Lung (tissue), 11 donors: ENCODE measurements at regions not wholly inside any gene's neighbourhood (a gene's known extent, or its start where the extent isn't known, plus 50 kb on each side); places are given as distances from the start of the nearest gene placed in this dataset.

Source experiments
- ATAC-seq: fragments of 200-7000 bp; cut with Tn5 transposase; one replicate; pipeline ENCODE4 v1.9.1; 2020; ENCODE audit warnings: moderate number of reproducible peaks; ENCODE audit not compliant: insufficient read depth, low FRiP score
- DNase-seq, 3 donors: peaks; one replicate each; pipeline ENCODE4 v3.0.0-alpha.2; 2013 to 2017
- H3K27ac ChIP-seq, 2 donors: one replicate each; pipeline ENCODE4 v1.5.1; 2013; ENCODE audit warnings: mild to moderate bottlenecking in 2 of 2, moderate library complexity in 2 of 2, control low read depth in 1 of 2, inconsistent platforms in 1 of 2, low read depth in 1 of 2, low read length in 1 of 2
- H3K27me3 ChIP-seq, 3 donors: one replicate each; pipeline ENCODE4 v1.5.1; 2013; ENCODE audit warnings: low read length in 2 of 3; ENCODE audit not compliant: control insufficient read depth in 3 of 3, insufficient read depth in 3 of 3
- H3K36me3 ChIP-seq, 4 donors: one replicate each; pipeline ENCODE4 v1.5.1; 2013; ENCODE audit warnings: low read length in 4 of 4, mild to moderate bottlenecking in 1 of 4, moderate library complexity in 1 of 4; ENCODE audit not compliant: control insufficient read depth in 4 of 4, insufficient read depth in 4 of 4
- H3K4me1 ChIP-seq, 5 donors: one replicate each; pipeline ENCODE4 v1.5.1; 2013; ENCODE audit warnings: low read length in 5 of 5, mild to moderate bottlenecking in 2 of 5, moderate library complexity in 1 of 5; ENCODE audit not compliant: control insufficient read depth in 5 of 5, insufficient read depth in 5 of 5
- H3K4me3 ChIP-seq: one replicate; pipeline ENCODE4 v1.5.1; 2013; ENCODE audit warnings: mild to moderate bottlenecking, control low read depth, moderate library complexity
- H3K9ac ChIP-seq, 2 donors: one replicate each; pipeline ENCODE4 v1.5.1; 2013; ENCODE audit warnings: low read length in 2 of 2, control low read depth in 1 of 2; ENCODE audit not compliant: insufficient read depth in 1 of 2
- H3K9me3 ChIP-seq, 4 donors: one replicate each; pipeline ENCODE4 v1.5.1; 2013; ENCODE audit warnings: low read length in 3 of 4, mild to moderate bottlenecking in 1 of 4, moderate library complexity in 1 of 4; ENCODE audit not compliant: control insufficient read depth in 4 of 4, insufficient read depth in 3 of 4
- WGBS, 2 donors: extraction: QIAGEN DNeasy Blood & Tissue Kit; methylation state at CpG; one replicate each; pipeline ENCODE4 v1.1.7; 2013; 5-methylcytosine and 5-hydroxymethylcytosine counted together
- TF ChIP-seq, protein P1 (sequence below): IDR thresholded peaks from 2 replicates; pipeline ENCODE4 v1.5.1; 2012; ENCODE audit warnings: mild to moderate bottlenecking; ENCODE audit errors: control extremely low read depth, extremely low read depth
- donor health status: control.
- donor health status: control.
- donor health status: Bipolar disorder and iron deficiency.
- donor health status: healthy.
- donor health status: DM: yes; HTN: yes; CAD: no.

DNA sequence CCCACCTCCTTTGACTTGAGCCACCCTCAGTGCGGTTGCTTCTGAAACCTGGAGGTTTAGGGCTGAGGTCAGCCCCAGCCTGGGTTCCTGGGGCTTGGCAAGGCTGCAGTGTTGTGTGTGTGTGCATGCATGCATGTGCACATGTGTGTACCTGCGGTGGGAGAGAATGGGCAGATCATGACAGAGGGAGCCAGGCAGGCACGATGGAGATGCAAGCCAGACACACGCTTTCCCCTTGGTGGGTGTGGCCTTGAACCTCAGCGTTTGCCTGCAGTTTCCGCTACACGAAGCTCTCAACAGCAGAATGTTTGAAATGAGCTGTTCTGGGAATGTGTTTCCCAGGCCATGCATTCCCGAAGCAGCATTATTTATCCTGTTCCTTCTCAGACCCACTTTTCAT is 65.9 kb upstream of the RAPGEF1 start:
- no peak overlapping the region for H3K27ac ChIP-seq
- H3K9me3 ChIP-seq: peaks cover 0 to 8% (median 0%) of the 10 kb centered on the region in 4 donors
- H3K4me1 ChIP-seq: peaks cover 0 to 3% (median 0%) of the 10 kb centered on the region in 5 donors
- no peak for DNase-seq
- TF ChIP-seq, protein P1, sequence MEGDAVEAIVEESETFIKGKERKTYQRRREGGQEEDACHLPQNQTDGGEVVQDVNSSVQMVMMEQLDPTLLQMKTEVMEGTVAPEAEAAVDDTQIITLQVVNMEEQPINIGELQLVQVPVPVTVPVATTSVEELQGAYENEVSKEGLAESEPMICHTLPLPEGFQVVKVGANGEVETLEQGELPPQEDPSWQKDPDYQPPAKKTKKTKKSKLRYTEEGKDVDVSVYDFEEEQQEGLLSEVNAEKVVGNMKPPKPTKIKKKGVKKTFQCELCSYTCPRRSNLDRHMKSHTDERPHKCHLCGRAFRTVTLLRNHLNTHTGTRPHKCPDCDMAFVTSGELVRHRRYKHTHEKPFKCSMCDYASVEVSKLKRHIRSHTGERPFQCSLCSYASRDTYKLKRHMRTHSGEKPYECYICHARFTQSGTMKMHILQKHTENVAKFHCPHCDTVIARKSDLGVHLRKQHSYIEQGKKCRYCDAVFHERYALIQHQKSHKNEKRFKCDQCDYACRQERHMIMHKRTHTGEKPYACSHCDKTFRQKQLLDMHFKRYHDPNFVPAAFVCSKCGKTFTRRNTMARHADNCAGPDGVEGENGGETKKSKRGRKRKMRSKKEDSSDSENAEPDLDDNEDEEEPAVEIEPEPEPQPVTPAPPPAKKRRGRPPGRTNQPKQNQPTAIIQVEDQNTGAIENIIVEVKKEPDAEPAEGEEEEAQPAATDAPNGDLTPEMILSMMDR: no peak
- H3K27me3 ChIP-seq: peaks cover 0 to 19% (median 4%) of the 10 kb centered on the region in 3 donors
- H3K36me3 ChIP-seq: no peaks in the 10 kb centered on the region
- 70 to 71% methylated on average over 8 of the region's 8 CpGs for WGBS, 2 donors
- H3K4me3 ChIP-seq: no peak overlapping the region
- no peak overlapping the region for H3K9ac ChIP-seq
- no peak for ATAC-seq

GRCh38 chr9:131804826-131805225 is 65.0 kb upstream of the RAPGEF1 start:
- H3K4me1 ChIP-seq: peaks cover 0 to 3% (median 0%) of the 10 kb centered on the region in 5 donors
- 35 to 49% methylated on average over 3 of the region's 3 CpGs for WGBS, 2 donors
- H3K9me3 ChIP-seq: peaks cover 0 to 7% (median 0%) of the 10 kb centered on the region in 4 donors
- peaks cover 0 to 19% (median 4%) of the 10 kb centered on the region in 3 donors for H3K27me3 ChIP-seq
- ATAC-seq: no peak
- no peak overlapping the region for H3K9ac ChIP-seq
- DNase-seq: no peak
- H3K36me3 ChIP-seq: no peaks in the 10 kb centered on the region
- H3K4me3 ChIP-seq: no peak overlapping the region
- H3K27ac ChIP-seq: no peak overlapping the region
- TF ChIP-seq, protein P1: no peak

GRCh38 chr9:131803758-131804411 is 64.0 kb upstream of the RAPGEF1 start:
- 86 to 88% methylated on average over 4 of the region's 4 CpGs for WGBS, 2 donors
- H3K27me3 ChIP-seq: peaks cover 0 to 17% (median 4%) of the 10 kb centered on the region in 3 donors

More at GRCh38 chr9:131803758-131804411, 64.0 kb upstream of the RAPGEF1 start:
- no peak for ATAC-seq
- peaks cover 0 to 3% (median 0%) of the 10 kb centered on the region in 5 donors for H3K4me1 ChIP-seq
- H3K4me3 ChIP-seq: no peak overlapping the region
- H3K27ac ChIP-seq: no peak overlapping the region
- no peaks in the 10 kb centered on the region for H3K36me3 ChIP-seq
- DNase-seq: no peak
- TF ChIP-seq, protein P1: no peak
- H3K9me3 ChIP-seq: peaks cover 0 to 6% (median 0%) of the 10 kb centered on the region in 4 donors
- no peak overlapping the region for H3K9ac ChIP-seq
